ENCODE measurements at regions not wholly inside any gene's neighbourhood (a gene's known extent, or its start where the extent isn't known, plus 50 kb on each side); places are given as distances from the start of the nearest gene placed in this dataset.

DNA sequence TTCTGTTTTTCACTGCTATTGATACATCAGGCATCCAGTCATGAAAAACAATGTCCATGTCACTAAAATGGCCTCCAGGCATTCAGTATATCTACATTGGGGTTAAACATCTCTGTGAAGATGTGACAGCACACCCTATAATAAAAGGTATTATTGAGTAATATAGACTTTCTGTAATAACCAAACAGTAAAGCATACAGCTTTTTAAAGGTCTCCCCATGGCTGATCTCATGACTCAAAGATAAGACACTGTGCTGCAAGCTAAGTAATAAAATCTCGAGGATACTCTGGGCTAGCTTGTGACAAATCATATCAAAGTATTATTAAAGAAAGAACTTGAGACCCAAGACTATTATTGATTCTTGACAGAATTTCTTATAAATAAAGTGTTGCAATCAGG, 613.1 kb upstream of the PKN2 start:
- TF ChIP-seq, protein P1, sequence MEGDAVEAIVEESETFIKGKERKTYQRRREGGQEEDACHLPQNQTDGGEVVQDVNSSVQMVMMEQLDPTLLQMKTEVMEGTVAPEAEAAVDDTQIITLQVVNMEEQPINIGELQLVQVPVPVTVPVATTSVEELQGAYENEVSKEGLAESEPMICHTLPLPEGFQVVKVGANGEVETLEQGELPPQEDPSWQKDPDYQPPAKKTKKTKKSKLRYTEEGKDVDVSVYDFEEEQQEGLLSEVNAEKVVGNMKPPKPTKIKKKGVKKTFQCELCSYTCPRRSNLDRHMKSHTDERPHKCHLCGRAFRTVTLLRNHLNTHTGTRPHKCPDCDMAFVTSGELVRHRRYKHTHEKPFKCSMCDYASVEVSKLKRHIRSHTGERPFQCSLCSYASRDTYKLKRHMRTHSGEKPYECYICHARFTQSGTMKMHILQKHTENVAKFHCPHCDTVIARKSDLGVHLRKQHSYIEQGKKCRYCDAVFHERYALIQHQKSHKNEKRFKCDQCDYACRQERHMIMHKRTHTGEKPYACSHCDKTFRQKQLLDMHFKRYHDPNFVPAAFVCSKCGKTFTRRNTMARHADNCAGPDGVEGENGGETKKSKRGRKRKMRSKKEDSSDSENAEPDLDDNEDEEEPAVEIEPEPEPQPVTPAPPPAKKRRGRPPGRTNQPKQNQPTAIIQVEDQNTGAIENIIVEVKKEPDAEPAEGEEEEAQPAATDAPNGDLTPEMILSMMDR (IDR thresholded peaks at IDR 0.05; ENCODE audit: low read length) = no peak
- no peak for TF ChIP-seq EZH2 (IDR thresholded peaks at IDR 0.05; ENCODE audit: borderline replicate concordance, low read length)

Measured in OCI-LY1 (cell line).